C1 segment of cervical spinal cord (tissue), 14 donors: ENCODE measurements at regions not wholly inside any gene's neighbourhood (a gene's known extent, or its start where the extent isn't known, plus 50 kb on each side); places are given as distances from the start of the nearest gene placed in this dataset.
A peak's percentile ranks its signal among the peaks of the same experiment; 100 is the strongest.

Experiments
- DNase-seq, 14 donors: peaks; one replicate each; lab custom pipeline; 2025; lab: John Stamatoyannopoulos, UW

GRCh38 chr4:53920883-53921282, 143.5 kb downstream of the CHIC2 start:
- no peak for DNase-seq

- DNase-seq: no peak
Measured at GRCh38 chr4:53920116-53920515, 144.3 kb downstream of the CHIC2 start.

GRCh38 chr4:53919535-53919934, 144.9 kb downstream of the CHIC2 start:
- no peak for DNase-seq

- no peak for DNase-seq
Measured at GRCh38 chr4:53917729-53918128, 146.7 kb downstream of the CHIC2 start.

- DNase-seq: no peak
Measured at GRCh38 chr4:53916431-53916889, 147.9 kb downstream of the CHIC2 start.

GRCh38 chr4:53914313-53915016, 149.9 kb downstream of the CHIC2 start:
- DNase-seq: no peak

GRCh38 chr4:53913771-53914170, 150.6 kb downstream of the CHIC2 start:
- no peak for DNase-seq

GRCh38 chr4:53912766-53913497, 151.5 kb downstream of the CHIC2 start:
- DNase-seq: no peak

- DNase-seq: peak in 4 of 14 donors; percentile 3 to 10 (median 5)
Measured at GRCh38 chr4:53908661-53909078, 155.7 kb downstream of the CHIC2 start.

- no peak for DNase-seq
Measured at GRCh38 chr4:53907772-53908171, 156.6 kb downstream of the CHIC2 start.

GRCh38 chr4:53906606-53907190, 157.7 kb downstream of the CHIC2 start:
- DNase-seq: no peak

GRCh38 chr4:53905941-53906377, 158.4 kb downstream of the CHIC2 start:
- peak in 8 of 14 donors; percentile 2 to 33 (median 12) for DNase-seq

GRCh38 chr4:53905276-53905940, 159.0 kb downstream of the CHIC2 start:
- DNase-seq: no peak

- no peak for DNase-seq
Measured at GRCh38 chr4:53902786-53903185, 161.6 kb downstream of the CHIC2 start.

- DNase-seq: no peak
Measured at GRCh38 chr4:53900271-53900649, 164.1 kb downstream of the CHIC2 start.

- DNase-seq: no peak
Measured at GRCh38 chr4:53899586-53900270, 164.7 kb downstream of the CHIC2 start.

GRCh38 chr4:53895137-53895536, 169.3 kb downstream of the CHIC2 start:
- no peak for DNase-seq

GRCh38 chr4:53890461-53890860, 173.9 kb downstream of the CHIC2 start:
- DNase-seq: no peak

GRCh38 chr4:53889326-53890055, 174.9 kb downstream of the CHIC2 start:
- no peak for DNase-seq

- no peak for DNase-seq
Measured at GRCh38 chr4:53886090-53886489, 178.3 kb downstream of the CHIC2 start.

- no peak for DNase-seq
Measured at GRCh38 chr4:53885668-53886067, 178.7 kb downstream of the CHIC2 start.
